ENCODE measurements at regions not wholly inside any gene's neighbourhood (a gene's known extent, or its start where the extent isn't known, plus 50 kb on each side); places are given as distances from the start of the nearest gene placed in this dataset.

GRCh38 chr20:12223057-12223456 is 305.4 kb downstream of the BTBD3 start:
- TF ChIP-seq, protein P1, sequence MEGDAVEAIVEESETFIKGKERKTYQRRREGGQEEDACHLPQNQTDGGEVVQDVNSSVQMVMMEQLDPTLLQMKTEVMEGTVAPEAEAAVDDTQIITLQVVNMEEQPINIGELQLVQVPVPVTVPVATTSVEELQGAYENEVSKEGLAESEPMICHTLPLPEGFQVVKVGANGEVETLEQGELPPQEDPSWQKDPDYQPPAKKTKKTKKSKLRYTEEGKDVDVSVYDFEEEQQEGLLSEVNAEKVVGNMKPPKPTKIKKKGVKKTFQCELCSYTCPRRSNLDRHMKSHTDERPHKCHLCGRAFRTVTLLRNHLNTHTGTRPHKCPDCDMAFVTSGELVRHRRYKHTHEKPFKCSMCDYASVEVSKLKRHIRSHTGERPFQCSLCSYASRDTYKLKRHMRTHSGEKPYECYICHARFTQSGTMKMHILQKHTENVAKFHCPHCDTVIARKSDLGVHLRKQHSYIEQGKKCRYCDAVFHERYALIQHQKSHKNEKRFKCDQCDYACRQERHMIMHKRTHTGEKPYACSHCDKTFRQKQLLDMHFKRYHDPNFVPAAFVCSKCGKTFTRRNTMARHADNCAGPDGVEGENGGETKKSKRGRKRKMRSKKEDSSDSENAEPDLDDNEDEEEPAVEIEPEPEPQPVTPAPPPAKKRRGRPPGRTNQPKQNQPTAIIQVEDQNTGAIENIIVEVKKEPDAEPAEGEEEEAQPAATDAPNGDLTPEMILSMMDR (IDR thresholded peaks at IDR 0.05), result no peak
- no peak for TF ChIP-seq POLR2A (IDR thresholded peaks at IDR 0.05)
